ENCODE measurements at regions not wholly inside any gene's neighbourhood (a gene's known extent, or its start where the extent isn't known, plus 50 kb on each side); places are given as distances from the start of the nearest gene placed in this dataset.

DNA sequence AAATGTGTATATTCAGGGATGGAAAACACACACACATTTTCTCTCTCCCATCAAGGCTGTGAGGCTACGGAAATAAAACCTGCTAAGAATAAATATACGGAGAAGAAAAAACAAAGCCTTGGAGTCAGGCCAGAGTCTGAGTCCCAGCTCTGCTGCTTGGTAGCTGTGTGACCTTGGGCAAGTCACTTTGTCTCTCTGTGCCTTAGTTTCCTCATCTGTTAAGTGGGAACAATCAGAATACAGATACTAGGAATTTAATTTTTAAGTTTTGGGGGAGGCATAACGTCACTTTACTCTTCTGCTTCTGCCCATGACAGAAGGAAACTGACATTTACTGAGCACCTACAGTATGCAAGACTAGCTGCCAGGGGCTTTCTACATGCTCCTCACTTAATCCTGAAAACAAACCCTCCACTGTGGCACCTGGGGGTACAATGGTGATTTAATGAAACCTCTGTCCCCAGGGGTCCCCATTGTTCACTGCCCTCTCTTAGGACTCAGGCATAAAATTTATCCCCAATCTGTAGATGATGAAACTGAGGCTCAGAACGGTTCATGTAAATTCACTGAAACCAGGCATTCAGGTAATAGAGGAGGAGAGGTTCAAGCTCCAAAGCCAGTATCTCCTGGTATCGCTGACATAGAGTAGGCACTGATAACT, 131.9 kb upstream of the SERPIND1 start:
- TF ChIP-seq, protein P1, sequence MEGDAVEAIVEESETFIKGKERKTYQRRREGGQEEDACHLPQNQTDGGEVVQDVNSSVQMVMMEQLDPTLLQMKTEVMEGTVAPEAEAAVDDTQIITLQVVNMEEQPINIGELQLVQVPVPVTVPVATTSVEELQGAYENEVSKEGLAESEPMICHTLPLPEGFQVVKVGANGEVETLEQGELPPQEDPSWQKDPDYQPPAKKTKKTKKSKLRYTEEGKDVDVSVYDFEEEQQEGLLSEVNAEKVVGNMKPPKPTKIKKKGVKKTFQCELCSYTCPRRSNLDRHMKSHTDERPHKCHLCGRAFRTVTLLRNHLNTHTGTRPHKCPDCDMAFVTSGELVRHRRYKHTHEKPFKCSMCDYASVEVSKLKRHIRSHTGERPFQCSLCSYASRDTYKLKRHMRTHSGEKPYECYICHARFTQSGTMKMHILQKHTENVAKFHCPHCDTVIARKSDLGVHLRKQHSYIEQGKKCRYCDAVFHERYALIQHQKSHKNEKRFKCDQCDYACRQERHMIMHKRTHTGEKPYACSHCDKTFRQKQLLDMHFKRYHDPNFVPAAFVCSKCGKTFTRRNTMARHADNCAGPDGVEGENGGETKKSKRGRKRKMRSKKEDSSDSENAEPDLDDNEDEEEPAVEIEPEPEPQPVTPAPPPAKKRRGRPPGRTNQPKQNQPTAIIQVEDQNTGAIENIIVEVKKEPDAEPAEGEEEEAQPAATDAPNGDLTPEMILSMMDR (IDR thresholded peaks at IDR 0.05), result no peak

DNA sequence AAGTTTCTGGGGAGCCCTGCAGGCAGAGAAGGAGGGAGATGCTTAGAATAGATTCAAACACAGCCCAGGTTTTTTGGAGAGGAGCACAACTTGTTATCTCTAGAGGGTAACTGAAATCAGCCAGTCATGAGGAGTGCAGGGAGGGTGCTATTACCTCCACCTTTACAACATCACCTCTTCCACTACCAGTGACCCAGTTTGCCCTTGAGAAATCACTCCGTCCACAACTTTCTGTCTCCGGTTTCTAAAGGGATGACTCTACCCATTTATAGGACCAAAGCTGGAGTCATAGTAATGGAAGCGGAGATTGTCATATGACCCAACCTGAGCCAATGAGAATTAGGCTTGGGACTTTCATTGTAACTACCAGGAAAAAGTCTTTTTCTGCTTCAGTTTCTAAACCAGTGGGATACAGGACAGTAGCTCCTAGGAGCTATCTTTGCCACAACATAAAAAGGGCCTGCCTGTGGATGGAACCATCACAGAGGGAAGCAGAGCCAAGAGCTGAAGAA, 131.2 kb upstream of the SERPIND1 start:
- TF ChIP-seq, protein P1 (IDR thresholded peaks at IDR 0.05), result no peak
- Histone ChIP-seq H3K27me3 (no peaks in the 10 kb centered on the region), H3K4me3 (no peak overlapping the region), H3K27ac (no peak overlapping the region), H3K36me3 (no peaks in the 10 kb centered on the region), H3K9me3 (no peaks in the 10 kb centered on the region), H3K4me1 (no peaks in the 10 kb centered on the region)
- no peak for DNase-seq (ENCODE audit: low spot score)

More for the DNA sequence above, 131.9 kb upstream of the SERPIND1 start:
- Histone ChIP-seq H3K4me3 (no peak overlapping the region), H3K36me3 (no peaks in the 10 kb centered on the region), H3K27ac (no peak overlapping the region), H3K27me3 (no peaks in the 10 kb centered on the region), H3K4me1 (no peaks in the 10 kb centered on the region), H3K9me3 (no peaks in the 10 kb centered on the region)
- no peak for DNase-seq (ENCODE audit: low spot score)

DNA sequence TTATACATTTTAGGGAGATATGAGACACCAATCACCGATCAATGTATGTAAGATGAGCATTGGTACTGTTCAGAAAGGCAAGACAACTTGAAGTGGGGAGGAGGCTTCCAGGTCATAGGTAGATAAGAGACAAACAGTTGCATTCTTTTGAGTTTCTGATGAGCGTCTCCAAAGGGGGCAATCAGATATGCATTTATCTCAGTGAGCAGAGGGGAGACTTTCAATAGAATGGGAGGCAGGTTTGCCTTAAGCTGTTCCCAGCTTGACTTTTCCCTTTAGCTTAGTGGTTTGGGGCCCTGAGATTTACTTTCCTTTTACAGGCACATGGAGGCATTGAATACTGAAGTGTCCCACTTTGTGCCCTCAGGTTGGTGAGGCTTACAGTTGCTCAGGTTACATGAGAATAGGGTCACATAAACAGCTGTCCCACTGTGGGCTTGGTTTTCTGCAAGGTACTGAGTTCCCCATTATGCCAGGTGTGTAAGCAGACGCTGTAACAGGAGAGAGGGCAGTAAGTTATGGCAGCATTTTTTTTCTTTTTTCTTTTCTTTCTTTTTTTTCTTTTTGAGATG, 129.8 kb upstream of the SERPIND1 start:
- no peaks in the 10 kb centered on the region for H3K36me3 ChIP-seq
- H3K9me3 ChIP-seq, result no peaks in the 10 kb centered on the region
- H3K27me3 ChIP-seq, result no peaks in the 10 kb centered on the region
- no peaks in the 10 kb centered on the region for H3K4me1 ChIP-seq
- TF ChIP-seq, protein P1 (IDR thresholded peaks at IDR 0.05), result no peak
- no peak for DNase-seq (ENCODE audit: low spot score)
- no peak overlapping the region for H3K27ac ChIP-seq
- H3K4me3 ChIP-seq, result no peak overlapping the region

DNA sequence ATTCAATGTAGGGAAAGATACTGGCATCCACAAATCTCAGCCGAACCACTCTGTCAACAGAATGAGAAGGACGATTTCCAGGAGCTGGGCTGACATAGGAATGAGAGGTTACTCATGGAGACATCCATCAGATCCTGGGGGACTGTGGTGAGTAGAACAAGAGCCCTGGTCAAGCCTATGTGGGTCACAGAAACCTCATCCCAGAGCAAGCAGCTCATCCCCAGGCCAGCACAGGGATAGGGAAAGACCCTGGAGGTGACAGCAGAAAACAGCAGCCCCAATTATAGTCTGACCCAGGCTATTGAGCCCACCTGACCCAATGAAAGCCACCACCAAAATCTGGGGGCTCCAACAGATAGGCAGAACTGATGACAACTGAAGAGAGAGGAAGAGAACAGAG, 128.0 kb upstream of the SERPIND1 start:
- Histone ChIP-seq H3K4me1 (no peaks in the 10 kb centered on the region), H3K9me3 (no peaks in the 10 kb centered on the region), H3K36me3 (no peaks in the 10 kb centered on the region), H3K27me3 (no peaks in the 10 kb centered on the region), H3K4me3 (no peak overlapping the region), H3K27ac (no peak overlapping the region)
- TF ChIP-seq, protein P1 (IDR thresholded peaks at IDR 0.05), result no peak
- no peak for DNase-seq (ENCODE audit: low spot score)

DNA sequence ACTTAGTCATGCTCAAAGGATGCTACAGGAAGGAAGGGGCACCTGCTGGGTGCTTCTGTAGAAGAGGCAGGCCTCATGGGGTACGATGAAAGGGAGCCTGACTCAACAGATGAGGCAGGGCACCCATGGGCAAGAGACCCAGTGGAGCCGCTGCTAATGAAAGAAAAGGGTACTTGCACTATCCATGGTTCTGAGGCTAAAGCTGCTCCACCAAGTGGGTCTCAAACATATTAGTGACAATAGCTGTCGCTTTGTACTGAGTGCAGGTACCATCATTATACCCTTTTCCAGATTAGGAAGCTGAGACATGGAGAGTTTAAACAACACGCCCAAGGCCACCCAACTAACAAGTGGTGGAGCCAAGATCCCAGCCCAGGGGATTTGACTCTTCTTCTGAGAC, 127.5 kb upstream of the SERPIND1 start:
- DNase-seq (ENCODE audit: low spot score), result no peak
- TF ChIP-seq, protein P1 (IDR thresholded peaks at IDR 0.05), result no peak
- H3K4me1 ChIP-seq, result no peaks in the 10 kb centered on the region
- H3K9me3 ChIP-seq, result no peaks in the 10 kb centered on the region
- no peak overlapping the region for H3K27ac ChIP-seq
- no peaks in the 10 kb centered on the region for H3K36me3 ChIP-seq
- no peak overlapping the region for H3K4me3 ChIP-seq
- H3K27me3 ChIP-seq, result no peaks in the 10 kb centered on the region

Measured in right atrium auricular region (tissue), 2 donors.